Central memory CD4-positive, alpha-beta T cell (primary cell): ENCODE measurements at regions not wholly inside any gene's neighbourhood (a gene's known extent, or its start where the extent isn't known, plus 50 kb on each side); places are given as distances from the start of the nearest gene placed in this dataset.
"Not testable (repeated sequence)": the region's sequence is repeated elsewhere in the genome, so short reads cannot be mapped to it uniquely, and the experiment has no call there.

ENCODE experiments used
- DNase-seq: peaks from one replicate; pipeline ENCODE4 v3.0.0; 2022

DNA sequence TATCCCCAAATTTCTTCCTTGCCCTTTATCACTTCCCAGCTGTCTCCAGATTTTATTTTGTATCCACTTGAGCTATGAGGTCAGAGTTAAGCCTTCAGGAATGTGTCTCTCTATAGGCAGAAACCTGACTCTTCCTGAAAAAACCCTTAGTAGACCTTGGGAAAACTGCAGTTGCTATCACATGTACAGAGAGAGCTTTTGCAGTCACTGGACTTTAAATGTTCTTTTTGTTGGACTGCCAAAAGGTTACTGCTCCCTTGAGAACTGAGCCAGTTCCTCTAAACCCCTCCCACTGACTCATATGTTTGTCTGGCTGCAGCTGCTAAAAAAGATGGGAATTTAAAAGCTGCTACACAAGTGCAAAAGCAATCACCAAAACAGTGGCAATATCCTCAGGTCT is 169.1 kb upstream of the CCDC54 start:
- DNase-seq: no peak

DNA sequence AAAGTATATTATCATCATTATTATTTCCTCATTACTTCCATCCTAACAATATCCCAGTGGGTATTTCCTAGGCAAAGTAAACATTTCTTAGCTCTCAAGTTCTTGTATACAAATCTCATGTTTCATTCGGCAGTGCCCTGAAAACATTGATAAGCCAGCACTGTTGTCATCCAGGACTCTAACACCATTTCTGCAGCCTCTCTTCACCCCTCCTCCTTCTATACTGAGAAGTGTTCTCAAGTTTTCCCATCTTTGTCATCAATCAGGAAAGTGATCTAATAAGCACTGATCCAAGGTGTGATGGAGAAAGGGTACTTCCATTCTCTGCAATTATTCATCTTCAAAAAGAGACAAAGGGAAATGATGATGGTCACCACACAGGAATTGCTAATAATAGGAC is 168.4 kb upstream of the CCDC54 start:
- no peak for DNase-seq

DNA sequence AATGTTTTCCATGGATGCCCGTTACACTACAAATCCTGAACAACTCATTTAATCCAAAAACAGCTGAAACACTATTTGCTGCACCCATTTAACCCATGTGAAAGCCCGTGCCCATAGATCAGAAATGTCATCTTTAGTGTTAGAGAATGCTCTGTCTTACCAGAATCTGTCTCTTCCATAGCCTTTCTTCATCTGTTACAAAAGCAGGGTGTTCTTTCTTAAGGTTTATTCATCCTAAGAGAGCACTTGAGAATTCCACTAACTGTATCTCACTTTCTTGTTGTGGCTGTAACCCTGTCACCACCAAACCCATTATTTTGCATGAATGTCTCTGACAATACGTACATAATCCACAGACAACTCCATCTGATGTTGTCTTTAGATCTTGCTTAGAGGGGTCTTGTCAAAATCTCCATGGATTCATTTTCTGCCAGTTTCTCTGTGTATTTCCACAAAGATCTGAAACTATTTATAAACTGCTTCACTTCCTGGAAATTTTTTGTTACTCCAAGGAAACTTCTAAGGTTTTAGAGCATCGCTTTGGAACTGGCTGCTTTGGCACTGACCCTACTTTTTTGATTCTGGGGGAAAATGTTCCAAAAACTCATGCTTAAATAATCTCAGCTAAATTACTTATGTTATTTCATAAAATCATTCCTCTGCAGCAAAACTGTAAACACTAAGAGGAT is 167.8 kb upstream of the CCDC54 start:
- DNase-seq: no peak

DNA sequence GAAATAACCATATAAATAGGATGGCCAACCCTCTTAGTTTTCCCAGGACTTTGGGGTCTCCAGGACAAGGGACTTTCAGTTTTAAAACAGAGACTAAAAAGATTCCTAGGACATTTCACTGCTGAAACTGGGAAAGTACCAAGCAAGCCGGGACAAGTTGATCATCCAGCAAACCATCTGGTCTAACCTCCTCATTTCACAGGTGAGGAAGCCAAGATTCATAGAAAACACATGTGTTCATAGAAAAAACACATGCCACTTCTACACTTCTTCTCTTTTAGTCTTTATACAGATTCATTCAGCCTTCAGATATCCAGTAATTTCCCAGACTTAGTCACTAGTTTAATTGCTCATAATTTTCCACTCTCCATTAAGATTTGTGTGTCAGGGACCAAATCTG is 165.6 kb upstream of the CCDC54 start:
- DNase-seq: no peak

DNA sequence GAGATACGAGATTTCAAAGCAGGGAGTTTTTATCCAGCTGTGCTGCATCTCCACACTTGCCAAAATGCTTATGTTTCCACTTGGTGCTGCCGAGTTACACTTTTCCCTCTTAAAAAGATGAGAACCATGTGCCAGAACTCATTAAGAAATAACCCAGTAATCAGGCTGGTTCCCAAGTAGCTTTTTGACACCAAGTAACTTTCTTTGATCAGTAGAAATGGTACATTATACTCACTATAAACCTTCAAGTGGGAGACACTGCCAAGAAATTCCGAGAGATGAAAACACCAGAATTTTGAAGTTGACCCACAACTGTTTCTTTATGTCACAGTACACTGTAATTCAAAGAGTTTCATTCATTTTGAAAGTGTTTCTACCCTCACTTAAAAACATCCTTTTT is 164.6 kb upstream of the CCDC54 start:
- DNase-seq: no peak

DNA sequence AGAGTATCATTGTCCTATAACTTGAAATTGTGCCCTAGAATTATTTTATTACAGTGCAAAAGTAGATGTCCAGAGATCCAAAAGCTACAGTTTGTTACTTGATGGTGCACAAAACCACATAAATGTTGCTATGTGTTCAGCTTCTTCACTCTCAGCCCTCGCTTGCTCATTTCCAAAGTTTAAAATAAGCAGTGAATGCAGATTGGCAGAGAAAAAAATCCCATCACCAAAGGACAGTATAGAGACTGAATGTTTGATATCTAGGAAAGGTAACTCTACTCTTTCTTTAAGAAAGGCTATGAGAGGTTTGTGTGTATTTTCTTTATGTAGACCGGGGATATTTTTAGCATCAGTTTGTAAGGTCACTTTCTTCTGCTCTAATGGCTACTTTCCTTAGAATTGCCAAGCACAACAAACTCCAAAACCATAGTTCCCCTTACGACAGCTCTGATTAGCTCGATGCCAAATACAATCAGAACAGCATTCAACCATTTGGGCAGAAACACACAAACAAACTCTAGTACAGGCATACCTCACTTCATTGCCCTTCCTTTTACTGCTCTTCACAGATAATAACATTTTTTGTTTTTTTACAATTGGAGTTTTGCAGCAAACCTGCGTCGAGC is 164.1 kb upstream of the CCDC54 start:
- no peak for DNase-seq

DNA sequence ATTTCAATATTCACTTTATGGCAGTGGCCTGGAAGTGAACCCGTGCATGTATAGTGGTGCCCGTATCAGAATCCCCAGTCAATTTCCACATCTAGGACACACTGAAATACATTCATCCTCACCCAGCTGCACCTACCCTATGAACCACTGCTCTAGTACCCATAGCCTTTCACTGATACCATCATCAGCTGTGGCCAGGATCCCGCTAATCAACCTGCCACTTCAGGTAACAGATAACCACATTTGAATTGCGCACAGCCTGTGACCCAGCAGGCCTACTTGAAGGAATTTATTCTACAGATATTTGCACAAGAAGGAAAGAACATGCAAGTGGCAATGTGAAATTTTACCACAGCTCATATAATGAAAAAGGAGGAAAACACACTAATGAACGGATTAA is 161.0 kb upstream of the CCDC54 start:
- DNase-seq: no peak

DNA sequence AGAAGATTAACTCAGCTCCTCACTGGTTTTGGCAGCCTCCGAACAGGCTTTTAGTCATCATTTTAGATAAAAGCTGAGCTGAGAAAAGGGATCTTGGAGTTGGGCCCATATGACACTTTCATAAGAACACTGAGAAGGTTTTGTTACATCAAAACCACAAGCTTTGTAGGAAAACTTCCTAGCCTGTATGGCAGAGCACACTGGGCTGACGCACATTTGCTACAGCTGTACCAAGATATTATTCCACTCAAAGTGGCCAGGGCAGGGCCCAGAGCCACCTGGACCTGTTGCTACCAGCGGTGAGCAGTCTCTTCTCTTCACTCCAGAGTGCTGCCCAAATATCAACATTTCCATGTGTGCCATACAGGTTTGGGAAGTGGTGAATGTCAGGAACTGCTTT is 160.5 kb upstream of the CCDC54 start:
- DNase-seq: no peak

DNA sequence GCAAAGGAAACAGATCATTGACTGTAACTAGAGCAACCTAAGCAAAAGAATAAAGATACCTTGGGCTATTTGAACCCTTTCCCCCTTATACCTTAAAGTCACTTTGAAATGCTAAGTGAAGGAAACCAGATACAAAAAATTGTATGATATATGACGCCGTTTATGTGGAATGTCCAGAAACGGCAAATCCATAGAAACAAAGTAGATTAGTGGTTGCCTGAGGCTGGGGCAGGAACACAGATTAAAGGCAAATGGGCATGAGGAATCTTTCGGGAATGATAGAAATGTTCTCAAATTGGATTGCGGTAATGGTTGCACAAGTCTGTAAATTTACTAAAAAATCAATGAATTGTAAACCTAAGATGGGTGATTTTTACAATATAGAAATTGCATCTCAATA is 160.1 kb upstream of the CCDC54 start:
- DNase-seq: no peak

DNA sequence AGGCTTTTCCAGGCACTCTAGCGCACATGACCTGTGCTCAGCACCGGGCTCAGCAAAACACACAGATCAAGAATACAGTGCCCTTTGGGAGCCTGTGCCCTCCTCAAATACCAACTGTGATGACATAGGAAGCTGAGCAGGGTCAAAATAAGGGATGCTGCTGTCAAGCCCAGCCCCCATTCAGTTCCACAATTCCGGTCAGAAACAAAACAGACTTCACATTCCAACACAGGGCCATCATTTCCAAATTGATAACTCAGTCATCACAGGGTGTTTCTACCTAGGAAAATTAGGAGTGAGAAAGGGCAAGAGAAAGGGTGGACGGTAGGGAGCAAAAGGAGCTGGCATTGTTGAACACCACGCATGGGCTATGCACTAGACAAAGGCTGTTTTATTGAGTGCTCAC is 158.4 kb upstream of the CCDC54 start:
- no peak for DNase-seq

DNA sequence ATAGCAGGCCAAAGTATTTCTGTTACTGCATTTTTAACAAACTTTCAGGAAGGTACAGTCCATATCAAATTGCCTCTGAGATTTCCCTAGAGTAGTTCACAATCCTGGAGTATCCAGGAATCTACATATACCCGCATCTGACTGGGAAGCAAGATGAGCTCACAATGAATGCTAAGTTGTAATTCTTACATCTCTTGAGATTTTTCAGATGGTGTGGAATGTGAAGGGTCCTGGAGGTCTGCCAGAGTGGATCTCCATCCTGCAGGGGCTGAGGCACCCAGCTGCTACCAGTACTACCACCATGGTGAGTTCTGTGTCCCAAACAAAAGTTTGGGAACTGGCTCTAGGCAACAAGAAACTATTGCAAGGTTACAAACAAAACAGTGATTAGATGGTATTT is 156.7 kb upstream of the CCDC54 start:
- no peak for DNase-seq

DNA sequence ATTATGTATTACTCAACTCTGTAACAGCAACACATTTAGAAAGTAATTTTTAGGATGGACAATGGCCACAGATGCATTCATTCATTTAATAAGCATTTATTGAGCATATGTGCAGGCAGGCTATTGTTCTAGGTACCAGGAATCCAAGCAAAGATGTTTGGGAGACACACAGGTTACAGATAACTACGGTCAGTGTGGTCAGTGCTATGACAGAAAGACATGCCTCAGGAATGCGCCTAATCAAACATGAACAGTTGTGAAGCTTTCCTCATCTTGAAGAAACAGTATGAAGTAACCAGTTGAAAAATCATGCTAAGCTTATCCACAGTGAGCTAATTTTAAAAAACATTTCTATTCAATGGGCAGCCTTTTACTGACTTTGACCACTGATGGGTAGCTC is 155.4 kb upstream of the CCDC54 start:
- DNase-seq: no peak

DNA sequence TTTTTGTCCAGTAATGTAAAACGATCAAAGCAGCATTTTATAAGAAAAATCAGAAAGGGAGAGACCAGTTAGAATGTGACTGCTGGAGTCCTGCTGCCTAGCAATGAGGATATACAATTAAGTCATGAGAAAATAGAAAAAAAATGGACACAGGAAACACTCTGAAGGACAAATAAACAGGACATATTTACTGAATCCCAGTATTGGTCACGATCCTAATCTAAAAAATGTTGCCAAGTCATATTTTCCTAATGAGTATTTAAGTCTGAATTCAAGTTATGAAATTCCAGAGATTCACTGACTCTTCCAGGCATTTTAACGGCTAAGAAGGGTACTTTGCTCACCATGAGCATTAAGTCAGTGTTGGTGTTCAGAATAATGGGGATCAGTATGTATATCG is 154.3 kb upstream of the CCDC54 start:
- DNase-seq: no peak

DNA sequence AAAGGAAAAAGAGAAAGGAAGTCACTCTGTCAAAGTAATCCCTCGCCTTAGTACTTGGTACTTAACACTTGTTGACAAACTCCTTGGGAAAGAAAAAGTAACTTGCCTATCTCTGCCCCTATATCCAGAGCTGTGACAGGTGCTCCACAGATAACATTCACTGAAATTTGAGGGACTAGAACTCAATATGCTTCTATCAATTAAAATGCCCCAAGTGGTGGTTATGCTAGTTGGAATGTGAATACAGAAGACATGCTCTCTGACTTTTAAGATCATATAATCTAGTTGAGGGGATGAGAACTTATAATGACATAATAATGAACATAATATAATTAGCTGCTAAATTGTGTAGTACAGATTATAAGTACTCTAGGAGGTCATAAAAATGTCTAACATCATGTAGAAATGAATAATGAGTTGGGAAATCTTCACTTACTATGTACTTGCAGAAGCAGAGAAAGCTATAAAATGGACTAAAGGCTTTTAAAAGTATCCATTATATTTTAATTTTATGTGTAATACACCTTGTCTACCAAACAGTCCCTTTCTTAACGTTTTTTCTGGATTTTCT is 153.1 kb upstream of the CCDC54 start:
- DNase-seq: no peak

DNA sequence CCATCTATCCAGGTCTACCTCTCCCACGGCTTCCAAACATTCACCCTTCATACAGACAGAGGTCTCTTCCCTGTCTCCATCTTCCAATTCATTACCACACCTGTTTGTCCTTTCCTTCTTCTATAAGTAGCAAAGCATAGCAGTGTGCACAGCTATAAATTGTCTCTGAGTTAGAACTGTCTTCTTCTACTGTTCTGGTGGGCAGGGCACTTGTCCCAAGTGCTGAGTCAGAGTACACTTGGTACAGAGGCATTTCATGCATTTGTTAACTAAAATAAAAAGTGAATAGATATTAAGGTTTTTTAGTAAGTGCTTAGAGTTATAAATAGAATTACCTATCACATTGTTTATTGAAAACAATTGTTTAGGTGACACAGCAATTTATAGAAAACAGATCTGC is 150.1 kb upstream of the CCDC54 start:
- no peak for DNase-seq

DNA sequence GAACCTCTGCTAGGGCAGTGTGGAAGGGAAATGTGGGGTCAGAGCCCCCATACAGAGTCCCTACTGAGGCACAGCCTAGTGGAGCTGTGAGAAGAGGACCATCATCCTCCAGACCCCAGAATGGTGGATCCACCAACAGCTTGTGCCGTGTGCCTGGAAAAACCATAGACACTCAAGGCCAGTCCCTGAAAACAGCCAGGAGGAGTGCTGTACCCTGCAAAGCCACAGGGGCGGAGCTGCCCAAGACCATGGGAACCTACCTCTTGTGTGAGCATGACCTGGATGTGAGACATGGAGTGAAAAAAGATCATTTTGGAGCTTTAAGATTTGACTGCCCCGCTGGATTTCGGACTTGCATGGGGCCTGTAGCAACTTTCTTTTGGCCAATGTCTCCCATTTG is 143.4 kb upstream of the CCDC54 start:
- DNase-seq: not testable (repeated sequence)

DNA sequence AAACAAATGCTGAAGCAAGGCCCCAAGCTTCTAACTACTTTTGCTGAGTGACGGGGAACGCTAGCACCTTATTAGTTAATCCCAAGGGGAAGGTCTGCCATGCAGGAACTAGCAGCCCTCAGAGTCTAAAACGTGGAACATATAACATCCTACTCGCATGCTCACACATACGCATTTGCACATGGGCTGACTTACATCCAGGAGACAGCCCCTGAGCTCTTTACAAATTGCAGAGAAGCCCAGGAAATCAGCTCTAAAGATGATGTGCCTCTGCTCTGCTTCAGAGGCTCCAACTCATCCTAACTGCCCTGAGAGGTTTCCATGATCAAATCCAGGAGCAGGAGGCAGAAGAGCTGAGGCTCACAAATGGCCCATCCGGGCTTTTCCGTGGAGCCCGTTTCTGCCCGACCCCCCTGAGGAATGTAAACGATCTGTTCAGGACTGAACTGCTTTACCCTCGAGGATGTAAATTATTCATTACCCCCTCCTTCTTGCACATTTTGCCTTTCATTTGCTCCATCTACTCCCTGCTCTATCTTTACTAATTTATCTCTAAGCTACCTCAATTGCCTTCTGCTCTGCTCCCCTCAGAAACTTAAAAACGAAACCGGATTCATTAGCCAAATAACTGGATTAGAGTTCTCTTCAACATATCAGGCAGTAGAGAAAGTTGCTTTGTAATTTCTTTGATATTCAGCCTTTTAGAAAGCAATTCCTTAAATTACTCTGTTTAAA is 141.9 kb upstream of the CCDC54 start:
- DNase-seq: no peak

DNA sequence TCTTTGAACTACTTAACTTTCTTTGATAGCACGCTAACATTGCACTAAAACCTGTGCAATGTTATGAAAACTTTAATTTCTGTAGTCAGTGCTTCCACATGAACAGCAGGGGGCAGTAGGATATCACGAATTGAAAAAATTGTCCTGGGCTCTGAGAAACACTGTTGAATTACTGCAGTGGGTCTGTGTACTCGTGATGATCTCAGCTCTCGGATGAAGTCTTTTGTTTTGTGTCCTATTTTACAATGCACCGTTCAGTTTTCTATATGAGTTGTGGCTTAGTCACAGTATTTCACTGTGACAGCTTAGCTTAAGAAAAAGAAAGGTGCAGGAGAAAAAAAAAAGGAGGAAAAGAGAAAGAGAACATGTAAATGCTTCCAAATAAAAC is 141.3 kb upstream of the CCDC54 start:
- DNase-seq: peak; percentile 62

DNA sequence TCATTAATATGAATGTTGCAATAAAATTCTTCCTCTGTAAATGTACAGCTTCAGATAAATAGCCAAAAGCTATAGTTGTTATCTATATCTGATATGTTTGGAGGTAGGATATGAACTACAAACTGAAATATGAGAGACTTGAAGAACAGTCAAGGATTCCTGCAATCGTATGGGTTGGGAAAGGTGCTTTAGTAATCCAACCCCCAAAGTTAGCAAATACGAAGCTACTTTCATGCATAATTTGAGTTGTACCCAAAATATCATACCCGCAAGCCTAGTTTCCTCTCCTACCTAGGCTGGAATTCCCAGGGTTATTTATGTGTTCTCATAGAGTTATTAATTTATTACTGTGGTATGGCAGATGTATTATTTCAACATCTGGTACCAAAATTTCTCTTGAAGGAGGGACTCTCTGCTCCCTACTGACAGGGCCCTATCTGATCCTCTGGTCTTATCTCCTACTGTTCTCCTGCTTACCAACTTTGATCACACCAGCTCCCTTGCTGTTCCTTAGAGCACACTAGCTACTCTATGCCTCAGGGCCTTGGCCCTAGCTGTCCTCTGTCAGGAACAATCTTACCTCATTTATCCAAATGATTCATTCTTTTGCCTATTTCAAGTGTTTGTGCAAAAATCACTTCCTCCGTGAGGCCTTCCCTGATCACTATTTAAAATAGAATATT is 140.4 kb upstream of the CCDC54 start:
- DNase-seq: no peak

DNA sequence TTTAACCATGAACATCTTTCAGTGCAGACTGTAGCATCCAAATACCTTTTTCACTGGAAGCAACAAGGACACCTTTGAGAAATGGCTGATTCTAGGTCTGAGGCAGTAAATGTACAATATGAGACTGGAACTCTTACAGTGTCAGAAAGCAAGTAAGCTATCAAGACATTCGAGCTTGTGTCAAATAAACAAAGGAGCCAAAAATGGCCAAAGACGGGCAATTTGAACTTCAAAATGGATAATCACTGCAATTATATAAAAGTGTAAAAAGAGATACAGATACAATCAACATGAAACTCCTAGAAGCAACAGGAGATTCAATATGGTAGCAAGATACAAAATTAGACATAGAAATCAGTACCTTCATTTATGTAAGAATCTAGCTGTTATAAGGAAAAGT is 138.5 kb upstream of the CCDC54 start:
- DNase-seq: no peak

DNA sequence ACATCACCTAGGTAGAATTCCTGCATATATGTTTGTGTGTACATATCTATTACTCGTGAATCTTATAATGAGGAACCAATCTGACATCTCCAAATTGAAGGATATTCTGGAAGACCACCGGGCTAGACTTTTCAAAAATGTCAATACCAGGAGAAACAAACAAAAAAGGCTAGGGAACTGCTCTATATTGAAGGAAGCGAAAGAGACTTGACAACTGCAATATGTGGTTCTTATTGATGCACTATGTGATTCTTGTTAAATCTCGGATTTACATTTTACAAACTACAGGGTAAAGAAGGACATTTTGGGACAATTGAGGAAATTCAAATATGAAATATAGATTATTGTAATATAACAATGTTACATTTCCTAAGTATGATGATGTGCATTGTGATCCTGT is 137.5 kb upstream of the CCDC54 start:
- DNase-seq: no peak

DNA sequence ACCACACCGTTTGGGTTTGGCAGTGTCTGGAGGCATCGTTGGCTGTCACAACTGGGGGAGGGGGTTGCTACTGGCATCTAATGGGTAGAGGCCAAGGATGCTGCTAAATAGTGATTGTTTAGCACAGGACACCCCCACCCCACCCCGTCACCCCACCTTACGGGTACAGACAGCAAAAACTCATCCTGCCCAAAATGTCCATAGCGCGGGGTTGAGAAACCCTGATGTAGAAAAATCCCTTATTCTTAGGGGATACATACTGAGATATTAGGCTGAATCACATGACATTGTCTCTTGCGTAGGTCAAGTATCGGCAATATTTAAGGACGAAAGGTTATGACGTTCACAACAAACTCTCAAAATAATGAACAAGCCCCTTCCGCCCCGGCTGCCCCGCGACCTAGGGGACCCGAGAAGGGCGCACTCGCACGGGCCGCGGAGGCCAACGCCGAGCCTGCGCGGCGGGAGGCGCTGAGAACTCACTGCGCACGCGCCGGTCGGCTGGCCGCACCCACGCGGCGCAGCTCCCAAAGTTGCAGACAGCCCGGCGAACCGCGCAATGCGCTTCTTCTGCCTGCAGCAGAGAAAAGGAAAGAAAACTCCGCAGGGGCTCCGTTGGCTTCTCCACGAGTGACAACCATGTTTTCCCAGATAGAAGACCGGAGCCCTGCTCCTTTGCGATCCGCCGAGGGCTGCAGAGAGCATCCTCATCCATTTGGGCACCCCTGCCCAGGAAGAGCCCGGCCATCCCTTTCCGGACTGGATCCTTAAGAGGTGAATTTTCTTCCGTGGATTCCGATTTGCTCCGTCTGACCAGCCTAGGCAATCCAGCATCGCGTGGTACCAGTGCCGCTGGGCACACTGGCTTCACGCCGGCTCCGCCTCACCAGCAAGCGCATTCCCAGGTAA is 136.8 kb upstream of the CCDC54 start:
- peak; percentile 66 for DNase-seq
